DOHH2 (cell line): ENCODE measurements at regions not wholly inside any gene's neighbourhood (a gene's known extent, or its start where the extent isn't known, plus 50 kb on each side); places are given as distances from the start of the nearest gene placed in this dataset.

Source experiments
- CTCF ChIP-seq: fragments of 200-600 bp; sonication (generic); IDR thresholded peaks from one replicate; pipeline ENCODE4 v1.5.1; 2014; ENCODE audit warnings: antibody characterized with exemption, mild to moderate bottlenecking, low read depth, low read length; ENCODE audit not compliant: poor library complexity, severe bottlenecking
- EZH2phosphoT487 ChIP-seq: fragments of 200-600 bp; sonication (generic); IDR thresholded peaks from 2 replicates; pipeline ENCODE4 v1.6.1; 2017; ENCODE audit warnings: borderline replicate concordance, mild to moderate bottlenecking, antibody characterized with exemption, low read length, moderate library complexity, mixed read lengths

GRCh38 chr10:113329121-113329596, 223.7 kb upstream of the HABP2 start:
- TF ChIP-seq CTCF = no peak
- TF ChIP-seq EZH2phosphoT487 = no peak
